ENCODE measurements at regions not wholly inside any gene's neighbourhood (a gene's known extent, or its start where the extent isn't known, plus 50 kb on each side); places are given as distances from the start of the nearest gene placed in this dataset.

- no peak for DNase-seq (ENCODE audit: low read depth in 2 of 2, low spot score in 1 of 2)
Observed at GRCh38 chr1:201683397-201683796, 144.5 kb downstream of the NAV1 start.

- no peak for DNase-seq (ENCODE audit: low read depth in 2 of 2, low spot score in 1 of 2)
Observed at GRCh38 chr1:201685485-201685884, 143.5 kb upstream of the IPO9 start.

GRCh38 chr1:201686714-201687455 is 142.1 kb upstream of the IPO9 start:
- DNase-seq (ENCODE audit: low read depth in 2 of 2, low spot score in 1 of 2) = no peak

DNA sequence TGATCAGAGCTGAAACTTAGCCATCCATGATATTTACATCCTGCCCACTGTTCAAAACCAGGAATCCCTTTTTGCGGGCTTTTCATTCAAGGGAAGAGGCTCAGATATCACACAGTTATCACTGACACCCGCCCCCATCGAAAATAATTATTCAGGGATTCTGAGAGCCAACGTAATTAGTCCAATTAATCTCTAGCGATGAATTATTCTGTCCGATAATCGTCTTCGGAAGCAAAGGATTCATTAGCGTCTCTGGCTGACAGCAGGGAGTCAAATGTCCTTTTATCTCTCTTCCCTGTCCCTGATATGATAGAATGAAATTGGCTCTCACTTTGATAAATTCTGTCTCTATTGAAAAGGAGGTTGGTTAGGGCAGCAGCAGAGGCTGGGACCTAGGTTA is 140.4 kb upstream of the IPO9 start:
- DNase-seq (ENCODE audit: low read depth in 2 of 2, low spot score in 1 of 2) = no peak

DNA sequence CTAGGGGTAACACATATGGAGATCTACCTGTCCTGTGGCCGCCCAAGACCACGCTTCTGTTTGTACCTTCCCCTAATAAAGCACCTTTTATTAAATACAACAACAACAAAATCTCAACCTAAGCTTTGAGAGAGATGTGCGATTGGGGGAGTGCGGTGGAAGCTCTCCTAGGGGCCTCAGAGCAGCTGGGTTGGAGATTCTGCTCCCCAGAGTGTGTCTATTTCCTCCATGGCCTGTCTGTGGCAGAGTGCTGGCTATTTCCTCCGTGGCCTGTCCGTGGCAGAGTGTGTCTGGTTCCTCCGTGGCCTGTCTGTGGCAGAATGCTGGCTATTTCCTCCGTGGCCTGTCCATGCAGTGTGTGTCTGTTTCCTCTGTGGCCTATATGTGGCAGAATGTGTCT is 139.3 kb upstream of the IPO9 start:
- DNase-seq (ENCODE audit: low read depth in 2 of 2, low spot score in 1 of 2) = no peak

GRCh38 chr1:201690528-201690927 is 138.4 kb upstream of the IPO9 start:
- no peak for DNase-seq (ENCODE audit: low read depth in 2 of 2, low spot score in 1 of 2)

- DNase-seq (ENCODE audit: low read depth in 2 of 2, low spot score in 1 of 2) = no peak
Observed at GRCh38 chr1:201691716-201692554, 137.0 kb upstream of the IPO9 start.

GRCh38 chr1:201692555-201693394 is 136.2 kb upstream of the IPO9 start:
- no peak for DNase-seq (ENCODE audit: low read depth in 2 of 2, low spot score in 1 of 2)

DNA sequence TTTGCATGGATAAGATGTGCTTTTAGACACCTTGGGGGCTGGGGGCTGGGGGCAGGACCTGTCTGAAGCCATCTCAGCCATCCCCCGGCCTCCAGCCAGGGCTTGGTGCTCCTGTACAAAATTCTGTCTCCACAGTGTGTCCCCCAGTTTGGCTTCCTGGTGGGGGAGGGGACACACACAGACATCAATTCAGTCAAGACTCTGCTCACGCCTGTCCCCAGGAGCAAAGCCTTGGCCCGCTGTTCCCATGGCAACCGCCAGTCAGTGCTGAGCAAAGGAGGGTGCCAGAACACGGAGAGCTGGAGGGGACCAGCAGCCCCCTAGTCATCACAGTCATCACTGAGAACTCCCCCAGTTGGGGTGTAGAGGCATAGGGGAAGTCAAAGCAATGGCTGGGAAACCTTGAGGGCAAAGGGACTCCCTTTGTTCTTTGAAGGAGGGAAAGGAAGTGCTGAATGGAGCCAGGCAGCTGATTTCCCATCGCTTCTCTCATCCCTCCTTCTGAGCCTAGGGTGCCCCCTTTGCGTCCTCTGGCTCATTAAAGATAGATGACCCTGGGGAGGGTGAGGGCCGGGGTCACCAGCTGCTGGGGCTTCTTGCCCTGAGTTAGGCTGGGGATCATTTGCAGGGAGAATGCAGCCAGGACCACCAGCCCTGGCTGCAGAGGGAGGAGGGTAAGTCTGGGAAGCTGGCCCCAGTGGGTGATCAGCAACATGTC is 134.9 kb upstream of the IPO9 start:
- no peak for DNase-seq (ENCODE audit: low read depth in 2 of 2, low spot score in 1 of 2)

DNA sequence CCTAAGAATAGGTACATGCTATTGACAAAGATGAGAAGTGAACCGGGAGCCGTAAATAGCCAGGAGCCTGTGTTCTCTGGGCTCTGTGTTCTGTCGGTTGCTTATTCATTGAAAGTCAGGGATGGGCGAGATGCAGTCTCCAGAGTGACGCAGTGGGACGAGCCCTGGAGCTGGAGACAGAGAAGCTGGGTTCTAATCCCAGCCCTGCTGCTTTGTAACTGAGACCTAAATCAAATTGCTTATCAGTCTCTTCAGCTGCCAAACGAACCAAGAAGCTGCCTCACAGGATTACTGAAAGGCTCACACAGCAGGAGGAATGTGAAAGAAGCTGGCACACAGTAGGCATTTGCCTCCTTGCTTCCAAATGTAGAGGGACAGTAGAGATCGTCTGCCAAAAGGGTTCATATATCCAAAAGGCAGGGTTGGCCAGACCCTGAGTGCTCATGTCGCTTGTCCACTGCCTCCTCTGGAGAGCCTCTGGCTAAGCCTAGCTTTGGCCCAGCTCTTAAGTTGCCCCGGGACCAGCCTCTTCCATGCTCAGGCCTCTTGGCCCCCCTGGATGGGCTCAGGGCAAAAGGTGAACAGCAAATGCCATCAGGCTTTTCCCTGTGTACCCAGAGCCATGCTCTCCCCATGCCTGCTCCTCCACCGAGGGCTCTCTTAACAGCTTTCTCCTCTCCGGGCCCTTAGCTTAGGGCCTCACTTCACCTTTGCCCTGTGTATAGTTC is 134.2 kb upstream of the IPO9 start:
- DNase-seq (ENCODE audit: low read depth in 2 of 2, low spot score in 1 of 2) = no peak

GRCh38 chr1:201695607-201696006 is 133.3 kb upstream of the IPO9 start:
- DNase-seq (ENCODE audit: low read depth in 2 of 2, low spot score in 1 of 2) = no peak

- no peak for DNase-seq (ENCODE audit: low read depth in 2 of 2, low spot score in 1 of 2)
Observed at GRCh38 chr1:201696217-201696761, 132.7 kb upstream of the IPO9 start.

DNA sequence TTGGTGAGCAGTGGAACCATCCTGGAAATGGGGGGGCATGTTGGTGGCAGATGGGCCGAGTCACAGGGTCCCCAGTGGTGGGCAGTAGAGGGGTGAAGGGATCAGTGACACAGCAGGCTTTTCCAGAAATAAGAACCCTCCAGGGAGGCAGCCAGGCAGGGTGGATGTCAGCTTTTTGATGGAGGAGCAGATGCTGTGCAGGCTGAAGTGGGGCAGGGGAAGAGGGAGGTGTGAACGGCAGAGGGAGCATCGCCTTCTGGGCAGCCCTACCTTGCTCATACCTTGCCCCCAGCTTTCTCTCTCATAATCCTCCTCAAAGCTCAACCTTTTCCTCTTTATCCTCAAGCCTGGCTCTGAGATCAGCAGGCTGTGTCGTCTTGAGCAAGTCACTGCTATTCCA is 131.8 kb upstream of the IPO9 start:
- no peak for DNase-seq (ENCODE audit: low read depth in 2 of 2, low spot score in 1 of 2)

DNA sequence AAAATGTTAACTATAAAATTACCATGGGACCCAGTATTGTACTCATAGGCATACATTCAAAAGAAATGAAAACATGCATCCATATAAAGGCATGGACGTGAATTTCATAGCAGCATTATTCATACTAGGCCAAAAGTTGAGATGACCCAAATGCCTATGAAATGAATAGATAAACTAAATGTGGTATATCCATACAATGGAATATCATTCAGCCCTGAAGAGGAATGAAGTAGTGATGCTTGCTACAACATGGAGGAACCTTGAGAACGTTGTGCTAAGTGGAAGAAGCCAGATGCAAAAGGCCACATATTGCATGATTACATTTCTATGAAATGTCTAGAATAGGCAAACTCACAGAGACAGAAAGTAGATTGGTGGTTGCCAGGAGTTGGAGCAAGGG is 127.1 kb upstream of the IPO9 start:
- no peak for DNase-seq (ENCODE audit: low read depth in 2 of 2, low spot score in 1 of 2)

DNA sequence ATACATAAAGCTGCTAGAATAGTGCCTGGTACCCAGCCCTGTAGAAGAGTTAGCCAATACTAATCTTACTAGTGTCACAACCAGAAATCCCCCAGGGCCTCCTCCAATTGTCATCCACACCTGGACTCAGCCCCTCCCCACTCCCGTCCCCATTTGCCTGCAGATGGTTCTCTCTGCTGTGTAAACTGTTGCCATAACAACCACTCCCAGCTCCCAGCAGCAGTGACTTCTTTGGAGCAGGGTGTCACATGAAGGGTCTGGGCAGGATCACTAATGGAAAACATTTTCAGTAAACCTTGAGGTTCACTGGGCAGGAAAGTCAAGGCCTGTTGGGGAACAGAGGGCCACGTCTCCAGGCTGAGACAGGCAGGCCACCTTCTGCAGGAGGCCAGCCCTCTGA is 126.0 kb upstream of the IPO9 start:
- DNase-seq (ENCODE audit: low read depth in 2 of 2, low spot score in 1 of 2) = no peak

GRCh38 chr1:201703621-201704438 is 125.1 kb upstream of the IPO9 start:
- peak in 1 of 2 donors; percentile 24 for DNase-seq (ENCODE audit: low read depth in 2 of 2, low spot score in 1 of 2)

DNA sequence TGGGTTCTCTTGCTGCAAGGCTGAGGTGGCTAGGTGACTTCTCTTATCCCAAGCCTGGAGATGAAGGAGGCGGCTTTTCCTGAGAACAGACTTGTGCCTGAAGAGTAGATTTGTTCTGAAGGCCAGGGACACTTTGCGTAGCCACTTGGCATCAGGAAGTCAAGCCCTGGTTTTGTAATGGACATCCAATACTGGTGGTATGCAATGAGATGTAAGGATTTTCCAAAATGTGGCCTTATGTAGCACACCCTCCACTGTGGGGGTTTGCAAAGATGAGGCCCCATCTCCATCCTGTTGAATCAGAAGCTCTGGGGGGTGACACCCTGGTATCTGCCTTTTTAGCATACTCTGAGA is 124.5 kb upstream of the IPO9 start:
- DNase-seq (ENCODE audit: low read depth in 2 of 2, low spot score in 1 of 2) = no peak

GRCh38 chr1:201705389-201705788 is 123.6 kb upstream of the IPO9 start:
- no peak for DNase-seq (ENCODE audit: low read depth in 2 of 2, low spot score in 1 of 2)

- no peak for DNase-seq (ENCODE audit: low read depth in 2 of 2, low spot score in 1 of 2)
Observed at GRCh38 chr1:201706109-201706508, 122.8 kb upstream of the IPO9 start.
